HepG2 (cell line): ENCODE measurements at regions not wholly inside any gene's neighbourhood (a gene's known extent, or its start where the extent isn't known, plus 50 kb on each side); places are given as distances from the start of the nearest gene placed in this dataset.
A peak's percentile ranks its signal among the peaks of the same experiment; 100 is the strongest.

ENCODE experiments used
- ATAC-seq: fragments of 200-7000 bp; cut with Tn5 transposase; 3 replicates; pipeline ENCODE4 v1.9.1; 2020; ENCODE audit warnings: mild to moderate bottlenecking, moderate library complexity
- BruUV-seq: library from RNA; stranded (reverse); fragments of 400-500 nt; replicated peaks from 2 replicates; lab custom pipeline; 2021; lab: Mats Ljungman, UMichigan
- CTCF ChIA-PET: fragments of 300-600 bp; formaldehyde crosslinking; extraction: SDS; loops from one replicate; lab custom pipeline; 2021; ENCODE audit warnings: low total read pairs, inconsistent platforms, low intra/inter-chr PET ratio; lab: Yijun Ruan, JAX
- POLR2A ChIA-PET: fragments of 350-600 bp; sonication (Branson Sonifier 250); formaldehyde crosslinking; loops from one replicate; lab custom pipeline; 2020; ENCODE audit warnings: antibody characterized with exemption, inconsistent platforms; lab: Yijun Ruan, JAX
- DNase-seq: peaks from one replicate; pipeline ENCODE4 v3.0.0-alpha.2; 2015; ENCODE audit warnings: low spot score
- FAIRE-seq: peaks from 3 replicates; lab custom pipeline; 2011; peaks lifted over from hg19 to GRCh38; lab: Jason Lieb, UNC
- H2AFZ ChIP-seq: one replicate; pipeline ENCODE4 v1.6.1; 2011; ENCODE audit warnings: low read length, inconsistent platforms
- H3K27ac ChIP-seq: fragments of 300-600 bp; 3 replicates; pipeline ENCODE4 v1.8.0; 2011; ENCODE audit warnings: mixed run types, mild to moderate bottlenecking, mixed read lengths, low read length, inconsistent platforms; ENCODE audit not compliant: insufficient read depth; ENCODE audit errors: extremely low read length
- H3K27me3 ChIP-seq, 2 experiments: fragments of 200-600 bp in 1 of 2; 2 replicates in 1 of 2; 3 replicates in 1 of 2; pipeline versions ENCODE4 v1.6.0 to v1.8.0; 2011; ENCODE audit warnings: low read length in 2 of 2, mild to moderate bottlenecking in 2 of 2, moderate library complexity in 2 of 2, inconsistent platforms in 1 of 2; ENCODE audit not compliant: insufficient read depth in 2 of 2, control insufficient read depth in 1 of 2
- H3K36me3 ChIP-seq, 2 experiments: fragments of 200-600 bp in 1 of 2; replicated peaks in 1 of 2; 2 replicates in 1 of 2; 3 replicates in 1 of 2; pipeline versions ENCODE4 v1.5.1 to v1.8.0; 2011; ENCODE audit warnings: low read length in 2 of 2, inconsistent platforms in 1 of 2; ENCODE audit not compliant: insufficient read depth in 2 of 2, control insufficient read depth in 1 of 2
- H3K4me1 ChIP-seq: 2 replicates; pipeline ENCODE4 v1.5.1; 2012; ENCODE audit warnings: low read length, inconsistent platforms; ENCODE audit not compliant: insufficient read depth
- H3K4me2 ChIP-seq: 2 replicates; pipeline ENCODE4 v1.6.0; 2011; ENCODE audit warnings: low read depth, low read length, inconsistent platforms
- H3K4me3 ChIP-seq, 3 experiments: fragments of 200-600 bp in 1 of 3; sonication (generic), shearing (Covaris generic) in 1 of 3; replicated peaks in 1 of 3; 2 replicates each; pipeline ENCODE4 v1.5.1; 2011 to 2016; ENCODE audit warnings: low read length in 3 of 3, inconsistent platforms in 2 of 3, low read depth in 2 of 3, mild to moderate bottlenecking in 2 of 3, control low read depth in 1 of 3, mixed read lengths in 1 of 3; ENCODE audit not compliant: insufficient read depth in 1 of 3
- H3K79me2 ChIP-seq: one replicate; pipeline ENCODE4 v1.6.1; 2011; ENCODE audit warnings: low read length, inconsistent platforms; ENCODE audit not compliant: insufficient read depth
- H3K9ac ChIP-seq: 2 replicates; pipeline ENCODE4 v1.6.0; 2011; ENCODE audit warnings: mild to moderate bottlenecking, low read depth, low read length, inconsistent platforms; ENCODE audit not compliant: insufficient read depth
- H3K9me3 ChIP-seq: 2 replicates; pipeline ENCODE4 v1.5.1; 2012; ENCODE audit warnings: mild to moderate bottlenecking, low read length
- H4K20me1 ChIP-seq: 2 replicates; pipeline ENCODE4 v1.6.0; 2011; ENCODE audit warnings: inconsistent platforms, mild to moderate bottlenecking, low read length, moderate library complexity; ENCODE audit not compliant: insufficient read depth
- JUND ChIP-seq: sonication (generic); formaldehyde crosslinking; IDR thresholded peaks from 2 replicates; pipeline ENCODE4 v1.8.0; 2022; ENCODE audit warnings: mild to moderate bottlenecking, missing genetic modification reagents
- SCMH1 ChIP-seq: sonication (generic); formaldehyde crosslinking; IDR thresholded peaks from 2 replicates; pipeline ENCODE4 v1.9.0; 2021; ENCODE audit warnings: missing genetic modification reagents, mild to moderate bottlenecking, borderline replicate concordance
- STAG1 ChIP-seq: sonication (generic); formaldehyde crosslinking; IDR thresholded peaks from 2 replicates; pipeline ENCODE4 v1.4.0; 2020; ENCODE audit warnings: missing genetic modification reagents
- ZFP36L1 ChIP-seq: sonication (generic); formaldehyde crosslinking; IDR thresholded peaks from 2 replicates; pipeline ENCODE4 v1.8.0; 2022; ENCODE audit warnings: mild to moderate bottlenecking, missing genetic modification reagents, moderate library complexity
- ZNF878 ChIP-seq: sonication (generic); formaldehyde crosslinking; IDR thresholded peaks from 2 replicates; pipeline ENCODE4 v1.8.1; 2023; ENCODE audit warnings: mild to moderate bottlenecking, missing genetic modification reagents, moderate library complexity
- WGBS: methylation state at CpG from one replicate; pipeline ENCODE4 v1.1.6; 2017; ENCODE audit warnings: low lambda C conversion rate; 5-methylcytosine and 5-hydroxymethylcytosine counted together
- in situ Hi-C: cut with HindIII; loops from 2 replicates; pipeline ENCODE4 v1.10.0; 2017; ENCODE audit warnings: low pct_unique_long_range_greater_than_20kb; ENCODE audit not compliant: extremely low pct_ligation_motif_present
- intact Hi-C: fragments of 100-400 bp; cut with micrococcal nuclease; formaldehyde crosslinking; loops from one replicate; pipeline ENCODE4 v1.10.0; 2022; ENCODE audit not compliant: unreplicated experiment

DNA sequence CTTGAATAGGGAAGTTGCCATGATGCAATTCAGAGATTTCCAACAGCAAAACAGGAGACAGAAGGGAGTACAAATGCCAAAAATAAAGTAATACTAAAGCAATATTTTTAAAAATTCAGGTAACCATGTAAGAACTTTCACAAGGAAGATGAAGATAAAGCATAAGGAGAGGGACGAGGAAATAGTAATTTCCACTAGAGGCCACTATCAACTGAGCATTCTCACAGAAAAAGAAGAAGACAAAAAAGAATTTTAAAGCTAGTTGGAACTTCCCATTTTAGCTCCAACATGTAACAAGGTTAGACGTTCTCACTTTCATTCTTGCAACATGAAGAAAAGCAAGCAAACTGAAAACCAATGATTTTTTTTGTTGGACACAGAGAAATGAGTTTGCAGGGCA is 779.9 kb upstream of the CDH6 start:
- POLR2A ChIA-PET = no interaction called here
- FAIRE-seq = no peak
- no peak overlapping the region for H3K4me3 ChIP-seq
- no TSS peak for BruUV-seq
- ATAC-seq = no peak
- H3K4me1 ChIP-seq = no peaks in the 10 kb centered on the region
- H3K9me3 ChIP-seq = no peaks in the 10 kb centered on the region
- H3K79me2 ChIP-seq = no peaks in the 10 kb centered on the region
- no peaks in the 10 kb centered on the region for H4K20me1 ChIP-seq
- no peak for TF ChIP-seq ZFP36L1
- TF ChIP-seq STAG1 (CRISPR knock-in tag) = peak; percentile 44
- no peak overlapping the region for H3K4me2 ChIP-seq
- H3K36me3 ChIP-seq = no peaks in the 10 kb centered on the region
- in situ Hi-C loops = loop anchor here (25.0 kb wide), 1 partner anchor 799 kb away; no protein-coding TSS in a partner anchor
- H3K27me3 ChIP-seq = no peaks in the 10 kb centered on the region; a peak in 1 of 5 replicates
- 0% methylated on average over 2 of the region's 2 CpGs for WGBS
- no peak overlapping the region for H2AFZ ChIP-seq
- no peak overlapping the region for H3K9ac ChIP-seq
- CTCF ChIA-PET = no interaction called here
- no peak for DNase-seq
- intact Hi-C loops = no loop called here
- no peak overlapping the region for H3K27ac ChIP-seq

GRCh38 chr5:30405821-30406220 is 787.7 kb upstream of the CDH6 start:
- Histone ChIP-seq H3K27me3 (no peaks in the 10 kb centered on the region; a peak in 1 of 5 replicates), H4K20me1 (no peaks in the 10 kb centered on the region), H3K36me3 (no peaks in the 10 kb centered on the region), H2AFZ (no peak overlapping the region), H3K4me1 (no peaks in the 10 kb centered on the region), H3K79me2 (no peaks in the 10 kb centered on the region), H3K9me3 (no peaks in the 10 kb centered on the region), H3K4me3 (no peak overlapping the region), H3K9ac (no peak overlapping the region), H3K27ac (no peak overlapping the region), H3K4me2 (no peak overlapping the region)
- intact Hi-C loops (no loop called here), in situ Hi-C loops (loop anchor here (25.0 kb wide), 1 partner anchor 806 kb away; no protein-coding TSS in a partner anchor)
- no peak for DNase-seq
- ATAC-seq = no peak
- ChIA-PET POLR2A (no interaction called here), CTCF (no interaction called here)
- TF ChIP-seq SCMH1 (CRISPR knock-in tag) (no peak), ZNF878 (CRISPR knock-in tag) (no peak), JUND (CRISPR knock-in tag) (no peak)
- FAIRE-seq = no peak
- 0% methylated on average over 2 of the region's 2 CpGs for WGBS
- BruUV-seq = no TSS peak
